ENCODE measurements at regions not wholly inside any gene's neighbourhood (a gene's known extent, or its start where the extent isn't known, plus 50 kb on each side); places are given as distances from the start of the nearest gene placed in this dataset.

GRCh38 chr7:106717254-106717954, 56.4 kb upstream of the CCDC71L start (continued):
- no peak for TF ChIP-seq REST (IDR thresholded peaks at IDR 0.05; ENCODE audit: unreplicated experiment)
- TF ChIP-seq JUNB (IDR thresholded peaks at IDR 0.05; ENCODE audit: unreplicated experiment), result no peak
- TF ChIP-seq CREB1 (CRISPR knock-in tag; IDR thresholded peaks at IDR 0.05; ENCODE audit: low read depth), result no peak
- TF ChIP-seq ZNF331 (CRISPR knock-in tag; IDR thresholded peaks at IDR 0.05; ENCODE audit: low read depth), result no peak
- TF ChIP-seq EZH2 (IDR thresholded peaks at IDR 0.05; ENCODE audit: low read depth, unreplicated experiment), result no peak
- TF ChIP-seq NANOG (IDR thresholded peaks at IDR 0.05; ENCODE audit: borderline replicate concordance), result no peak

GRCh38 chr7:106717955-106718871, 57.3 kb upstream of the CCDC71L start:
- Histone ChIP-seq H3K79me2 (replicated peaks; ENCODE audit: insufficient read depth) (no peaks in the 10 kb centered on the region), H2AFZ (no peak overlapping the region), H3K36me3 (ENCODE audit: insufficient read depth) (no peaks in the 10 kb centered on the region), H3K4me3 (no peak overlapping the region), H3K9me2 (ENCODE audit: insufficient read depth) (peaks cover 15% of the 10 kb centered on the region; the same call in 1 of the 2 replicates), H3K4me2 (no peak overlapping the region), H4K20me1 (replicated peaks; ENCODE audit: insufficient read depth) (no peaks in the 10 kb centered on the region), H3F3A (replicated peaks; ENCODE audit: low read depth) (no peaks in the 10 kb centered on the region), H3K27me3 (ENCODE audit: insufficient read depth) (no peaks in the 10 kb centered on the region), H3K27ac (ENCODE audit: low read depth) (no peak overlapping the region), H3K4me1 (ENCODE audit: insufficient read depth) (peaks cover under 1% of the 10 kb centered on the region; the same call in 1 of the 2 replicates)
- H3K9me3 Mint-ChIP-seq, result peaks cover 10% of the 10 kb centered on the region; the same call in 2 of the 3 replicates
- H3K36me3 Mint-ChIP-seq (ENCODE audit: low read depth), result no peaks in the 10 kb centered on the region
- H3K4me3 Mint-ChIP-seq, result no peak overlapping the region
- H3K27me3 Mint-ChIP-seq (ENCODE audit: insufficient read depth, low read depth, poor library complexity), result peaks cover 4% of the 10 kb centered on the region
- ATAC-seq (0 out of 3 replicates have a peak, but pooled peaks have one; percentile 29), DNase-seq (ENCODE audit: low spot score) (peak; percentile 52)
- no peak overlapping the region for H3K27ac Mint-ChIP-seq
- no peak for TF ChIP-seq NANOG (IDR thresholded peaks at IDR 0.05; ENCODE audit: borderline replicate concordance)
- no peak for TF ChIP-seq ZNF331 (CRISPR knock-in tag; IDR thresholded peaks at IDR 0.05; ENCODE audit: low read depth)
- TF ChIP-seq EZH2phosphoT487 (IDR thresholded peaks at IDR 0.05; ENCODE audit: unreplicated experiment), result no peak
- TF ChIP-seq, protein P1, sequence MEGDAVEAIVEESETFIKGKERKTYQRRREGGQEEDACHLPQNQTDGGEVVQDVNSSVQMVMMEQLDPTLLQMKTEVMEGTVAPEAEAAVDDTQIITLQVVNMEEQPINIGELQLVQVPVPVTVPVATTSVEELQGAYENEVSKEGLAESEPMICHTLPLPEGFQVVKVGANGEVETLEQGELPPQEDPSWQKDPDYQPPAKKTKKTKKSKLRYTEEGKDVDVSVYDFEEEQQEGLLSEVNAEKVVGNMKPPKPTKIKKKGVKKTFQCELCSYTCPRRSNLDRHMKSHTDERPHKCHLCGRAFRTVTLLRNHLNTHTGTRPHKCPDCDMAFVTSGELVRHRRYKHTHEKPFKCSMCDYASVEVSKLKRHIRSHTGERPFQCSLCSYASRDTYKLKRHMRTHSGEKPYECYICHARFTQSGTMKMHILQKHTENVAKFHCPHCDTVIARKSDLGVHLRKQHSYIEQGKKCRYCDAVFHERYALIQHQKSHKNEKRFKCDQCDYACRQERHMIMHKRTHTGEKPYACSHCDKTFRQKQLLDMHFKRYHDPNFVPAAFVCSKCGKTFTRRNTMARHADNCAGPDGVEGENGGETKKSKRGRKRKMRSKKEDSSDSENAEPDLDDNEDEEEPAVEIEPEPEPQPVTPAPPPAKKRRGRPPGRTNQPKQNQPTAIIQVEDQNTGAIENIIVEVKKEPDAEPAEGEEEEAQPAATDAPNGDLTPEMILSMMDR (conservative IDR thresholded peaks at IDR 0.05; ENCODE audit: low read depth in 2 of 2), result no peak
- no peak for TF ChIP-seq CREB1 (CRISPR knock-in tag; IDR thresholded peaks at IDR 0.05; ENCODE audit: low read depth)
- TF ChIP-seq STAT1 (IDR thresholded peaks at IDR 0.05; ENCODE audit: unreplicated experiment), result no peak
- TF ChIP-seq, protein P2, sequence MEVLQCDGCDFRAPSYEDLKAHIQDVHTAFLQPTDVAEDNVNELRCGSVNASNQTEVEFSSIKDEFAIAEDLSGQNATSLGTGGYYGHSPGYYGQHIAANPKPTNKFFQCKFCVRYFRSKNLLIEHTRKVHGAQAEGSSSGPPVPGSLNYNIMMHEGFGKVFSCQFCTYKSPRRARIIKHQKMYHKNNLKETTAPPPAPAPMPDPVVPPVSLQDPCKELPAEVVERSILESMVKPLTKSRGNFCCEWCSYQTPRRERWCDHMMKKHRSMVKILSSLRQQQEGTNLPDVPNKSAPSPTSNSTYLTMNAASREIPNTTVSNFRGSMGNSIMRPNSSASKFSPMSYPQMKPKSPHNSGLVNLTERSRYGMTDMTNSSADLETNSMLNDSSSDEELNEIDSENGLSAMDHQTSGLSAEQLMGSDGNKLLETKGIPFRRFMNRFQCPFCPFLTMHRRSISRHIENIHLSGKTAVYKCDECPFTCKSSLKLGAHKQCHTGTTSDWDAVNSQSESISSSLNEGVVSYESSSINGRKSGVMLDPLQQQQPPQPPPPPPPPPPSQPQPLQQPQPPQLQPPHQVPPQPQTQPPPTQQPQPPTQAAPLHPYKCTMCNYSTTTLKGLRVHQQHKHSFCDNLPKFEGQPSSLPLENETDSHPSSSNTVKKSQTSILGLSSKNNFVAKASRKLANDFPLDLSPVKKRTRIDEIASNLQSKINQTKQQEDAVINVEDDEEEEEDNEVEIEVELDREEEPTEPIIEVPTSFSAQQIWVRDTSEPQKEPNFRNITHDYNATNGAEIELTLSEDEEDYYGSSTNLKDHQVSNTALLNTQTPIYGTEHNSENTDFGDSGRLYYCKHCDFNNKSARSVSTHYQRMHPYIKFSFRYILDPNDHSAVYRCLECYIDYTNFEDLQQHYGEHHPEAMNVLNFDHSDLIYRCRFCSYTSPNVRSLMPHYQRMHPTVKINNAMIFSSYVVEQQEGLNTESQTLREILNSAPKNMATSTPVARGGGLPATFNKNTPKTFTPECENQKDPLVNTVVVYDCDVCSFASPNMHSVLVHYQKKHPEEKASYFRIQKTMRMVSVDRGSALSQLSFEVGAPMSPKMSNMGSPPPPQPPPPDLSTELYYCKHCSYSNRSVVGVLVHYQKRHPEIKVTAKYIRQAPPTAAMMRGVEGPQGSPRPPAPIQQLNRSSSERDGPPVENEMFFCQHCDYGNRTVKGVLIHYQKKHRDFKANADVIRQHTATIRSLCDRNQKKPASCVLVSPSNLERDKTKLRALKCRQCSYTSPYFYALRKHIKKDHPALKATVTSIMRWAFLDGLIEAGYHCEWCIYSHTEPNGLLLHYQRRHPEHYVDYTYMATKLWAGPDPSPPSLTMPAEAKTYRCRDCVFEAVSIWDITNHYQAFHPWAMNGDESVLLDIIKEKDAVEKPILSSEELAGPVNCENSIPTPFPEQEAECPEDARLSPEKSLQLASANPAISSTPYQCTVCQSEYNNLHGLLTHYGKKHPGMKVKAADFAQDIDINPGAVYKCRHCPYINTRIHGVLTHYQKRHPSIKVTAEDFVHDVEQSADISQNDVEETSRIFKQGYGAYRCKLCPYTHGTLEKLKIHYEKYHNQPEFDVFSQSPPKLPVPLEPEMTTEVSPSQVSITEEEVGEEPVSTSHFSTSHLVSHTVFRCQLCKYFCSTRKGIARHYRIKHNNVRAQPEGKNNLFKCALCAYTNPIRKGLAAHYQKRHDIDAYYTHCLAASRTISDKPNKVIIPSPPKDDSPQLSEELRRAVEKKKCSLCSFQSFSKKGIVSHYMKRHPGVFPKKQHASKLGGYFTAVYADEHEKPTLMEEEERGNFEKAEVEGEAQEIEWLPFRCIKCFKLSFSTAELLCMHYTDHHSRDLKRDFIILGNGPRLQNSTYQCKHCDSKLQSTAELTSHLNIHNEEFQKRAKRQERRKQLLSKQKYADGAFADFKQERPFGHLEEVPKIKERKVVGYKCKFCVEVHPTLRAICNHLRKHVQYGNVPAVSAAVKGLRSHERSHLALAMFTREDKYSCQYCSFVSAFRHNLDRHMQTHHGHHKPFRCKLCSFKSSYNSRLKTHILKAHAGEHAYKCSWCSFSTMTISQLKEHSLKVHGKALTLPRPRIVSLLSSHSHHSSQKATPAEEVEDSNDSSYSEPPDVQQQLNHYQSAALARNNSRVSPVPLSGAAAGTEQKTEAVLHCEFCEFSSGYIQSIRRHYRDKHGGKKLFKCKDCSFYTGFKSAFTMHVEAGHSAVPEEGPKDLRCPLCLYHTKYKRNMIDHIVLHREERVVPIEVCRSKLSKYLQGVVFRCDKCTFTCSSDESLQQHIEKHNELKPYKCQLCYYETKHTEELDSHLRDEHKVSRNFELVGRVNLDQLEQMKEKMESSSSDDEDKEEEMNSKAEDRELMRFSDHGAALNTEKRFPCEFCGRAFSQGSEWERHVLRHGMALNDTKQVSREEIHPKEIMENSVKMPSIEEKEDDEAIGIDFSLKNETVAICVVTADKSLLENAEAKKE (CRISPR knock-in tag; IDR thresholded peaks at IDR 0.05), result no peak
- TF ChIP-seq JUNB (IDR thresholded peaks at IDR 0.05; ENCODE audit: unreplicated experiment), result no peak
- peaks cover 3% of the 10 kb centered on the region; the same call in 2 of the 3 replicates for H3K4me1 Mint-ChIP-seq

All from GM23338 (cell line).